Skeletal muscle satellite cell (primary cell): ENCODE measurements at regions not wholly inside any gene's neighbourhood (a gene's known extent, or its start where the extent isn't known, plus 50 kb on each side); places are given as distances from the start of the nearest gene placed in this dataset.

Experiments used
- H3K27me3 ChIP-seq: 2 replicates; pipeline ENCODE4 v1.7.0; 2013; ENCODE audit warnings: low read length; ENCODE audit not compliant: control insufficient read depth, insufficient read depth
- H3K36me3 ChIP-seq: 2 replicates; pipeline ENCODE4 v1.7.0; 2013; ENCODE audit warnings: mild to moderate bottlenecking, control low read depth, low read length; ENCODE audit not compliant: insufficient read depth
- H3K4me1 ChIP-seq: 2 replicates; pipeline ENCODE4 v1.7.0; 2013; ENCODE audit warnings: low read length; ENCODE audit not compliant: control insufficient read depth, insufficient read depth
- H3K4me2 ChIP-seq: 2 replicates; pipeline ENCODE4 v1.7.0; 2013; ENCODE audit warnings: mild to moderate bottlenecking, low read length
- H3K4me3 ChIP-seq: 2 replicates; pipeline ENCODE4 v1.7.0; 2013; ENCODE audit warnings: low read length
- H3K9ac ChIP-seq: 2 replicates; pipeline ENCODE4 v1.7.0; 2013; ENCODE audit warnings: mild to moderate bottlenecking, low read depth, low read length, moderate library complexity
- H3K9me3 ChIP-seq: replicated peaks from 2 replicates; pipeline ENCODE4 v1.7.0; 2013; ENCODE audit warnings: mild to moderate bottlenecking, control low read depth, low read length

GRCh38 chr1:112770724-112771123, 55.6 kb upstream of the PPM1J start:
- Histone ChIP-seq H3K4me3 (no peak overlapping the region), H3K9ac (no peak overlapping the region), H3K4me2 (no peak overlapping the region), H3K27me3 (peaks cover 18% of the 10 kb centered on the region), H3K9me3 (no peaks in the 10 kb centered on the region), H3K4me1 (no peaks in the 10 kb centered on the region), H3K36me3 (no peaks in the 10 kb centered on the region)

- Histone ChIP-seq H3K27me3 (peaks cover 18% of the 10 kb centered on the region), H3K36me3 (no peaks in the 10 kb centered on the region), H3K9ac (no peak overlapping the region), H3K4me1 (no peaks in the 10 kb centered on the region), H3K4me2 (no peak overlapping the region), H3K9me3 (no peaks in the 10 kb centered on the region), H3K4me3 (no peak overlapping the region)
These were observed 54.5 kb upstream of the PPM1J start for GRCh38 chr1:112769611-112770010.

- peaks cover 4% of the 10 kb centered on the region for H3K4me1 ChIP-seq
- no peaks in the 10 kb centered on the region for H3K9me3 ChIP-seq
- no peaks in the 10 kb centered on the region for H3K36me3 ChIP-seq
- no peak overlapping the region for H3K4me2 ChIP-seq
- H3K4me3 ChIP-seq: no peak overlapping the region
- no peak overlapping the region for H3K9ac ChIP-seq
- H3K27me3 ChIP-seq: peaks cover 13% of the 10 kb centered on the region
These were observed 52.5 kb upstream of the PPM1J start for GRCh38 chr1:112767646-112768045.
